HEK293T (cell line): ENCODE measurements at regions not wholly inside any gene's neighbourhood (a gene's known extent, or its start where the extent isn't known, plus 50 kb on each side); places are given as distances from the start of the nearest gene placed in this dataset.

Source experiments
- ARNT ChIP-seq: fragments of 450-650 bp; IDR thresholded peaks from 2 replicates; pipeline ENCODE4 v1.6.1; 2017; ENCODE audit warnings: mild to moderate bottlenecking
- BHLHE40 ChIP-seq: fragments of 450-650 bp; IDR thresholded peaks from 2 replicates; pipeline ENCODE4 v1.6.1; 2016; ENCODE audit warnings: mild to moderate bottlenecking, moderate library complexity, borderline replicate concordance
- ELF4 ChIP-seq: fragments of 450-650 bp; IDR thresholded peaks from 2 replicates; pipeline ENCODE4 v1.6.1; 2017; ENCODE audit warnings: antibody characterized with exemption
- FOXA1 ChIP-seq: fragments of 450-650 bp; IDR thresholded peaks from 2 replicates; pipeline ENCODE4 v1.6.1; 2016; ENCODE audit warnings: mild to moderate bottlenecking
- FOXK2 ChIP-seq: fragments of 450-650 bp; IDR thresholded peaks from 2 replicates; pipeline ENCODE4 v1.6.1; 2016; ENCODE audit warnings: mild to moderate bottlenecking
- FOXM1 ChIP-seq: fragments of 450-650 bp; IDR thresholded peaks from 2 replicates; pipeline ENCODE4 v1.6.1; 2017; ENCODE audit warnings: mild to moderate bottlenecking, borderline replicate concordance
- HDGF ChIP-seq: fragments of 450-650 bp; IDR thresholded peaks from 2 replicates; pipeline ENCODE4 v1.6.1; 2017; ENCODE audit warnings: antibody characterized with exemption, borderline replicate concordance
- LEF1 ChIP-seq: fragments of 450-650 bp; IDR thresholded peaks from 2 replicates; pipeline ENCODE4 v1.6.1; 2017; ENCODE audit warnings: mild to moderate bottlenecking, borderline replicate concordance
- PKNOX1 ChIP-seq: fragments of 450-650 bp; IDR thresholded peaks from 2 replicates; pipeline ENCODE4 v1.6.1; 2016
- SP1 ChIP-seq: fragments of 450-650 bp; IDR thresholded peaks from 2 replicates; pipeline ENCODE4 v1.6.1; 2017
- SUZ12 ChIP-seq: fragments of 450-650 bp; IDR thresholded peaks from 2 replicates; pipeline ENCODE4 v1.6.1; 2016; ENCODE audit warnings: mild to moderate bottlenecking
- TARDBP ChIP-seq: fragments of 450-650 bp; IDR thresholded peaks from 2 replicates; pipeline ENCODE4 v1.6.1; 2016
- ZNF384 ChIP-seq: fragments of 450-650 bp; IDR thresholded peaks from 2 replicates; pipeline ENCODE4 v1.6.1; 2016

GRCh38 chr5:155278532-155278931 is 265.0 kb downstream of the KIF4B start:
- no peak for TF ChIP-seq SUZ12
- no peak for TF ChIP-seq ELF4
- TF ChIP-seq BHLHE40: no peak
- TF ChIP-seq TARDBP: no peak
- TF ChIP-seq FOXA1: no peak
- no peak for TF ChIP-seq ZNF384
- no peak for TF ChIP-seq SP1
- no peak for TF ChIP-seq LEF1
- no peak for TF ChIP-seq ARNT
- no peak for TF ChIP-seq FOXK2
- TF ChIP-seq HDGF: no peak
- no peak for TF ChIP-seq PKNOX1
- no peak for TF ChIP-seq FOXM1
